ENCODE measurements at regions not wholly inside any gene's neighbourhood (a gene's known extent, or its start where the extent isn't known, plus 50 kb on each side); places are given as distances from the start of the nearest gene placed in this dataset.

GRCh38 chr11:127448101-127448500 lies 447.5 kb upstream of the KIRREL3 start:
- TF ChIP-seq CTCF (IDR thresholded peaks at IDR 0.05), result no peak
- no peak for DNase-seq (ENCODE audit: low spot score)
- no peak for ATAC-seq (ENCODE audit: low FRiP score)

- ATAC-seq (ENCODE audit: low FRiP score), result no peak
- TF ChIP-seq CTCF (IDR thresholded peaks at IDR 0.05), result no peak
These were observed 444.9 kb upstream of the KIRREL3 start for GRCh38 chr11:127445476-127445875.

GRCh38 chr11:127443297-127443696 lies 442.7 kb upstream of the KIRREL3 start:
- no peak for DNase-seq (ENCODE audit: low spot score)
- no peak for ATAC-seq (ENCODE audit: low FRiP score)
- TF ChIP-seq CTCF (IDR thresholded peaks at IDR 0.05), result no peak

More at GRCh38 chr11:127445476-127445875, 444.9 kb upstream of the KIRREL3 start:
- DNase-seq (ENCODE audit: low spot score), result no peak

GRCh38 chr11:127440616-127441015 lies 440.0 kb upstream of the KIRREL3 start:
- ATAC-seq (ENCODE audit: low FRiP score) (no peak), DNase-seq (ENCODE audit: low spot score) (no peak)
- no peak for TF ChIP-seq CTCF (IDR thresholded peaks at IDR 0.05)

- no peak for TF ChIP-seq CTCF (IDR thresholded peaks at IDR 0.05)
- DNase-seq (ENCODE audit: low spot score), result no peak
- ATAC-seq (ENCODE audit: low FRiP score), result no peak
These were observed 424.7 kb upstream of the KIRREL3 start for GRCh38 chr11:127425281-127425680.

- no peak for TF ChIP-seq CTCF (IDR thresholded peaks at IDR 0.05)
- DNase-seq (ENCODE audit: low spot score) (no peak), ATAC-seq (ENCODE audit: low FRiP score) (no peak)
These were observed 424.1 kb upstream of the KIRREL3 start for GRCh38 chr11:127424661-127425060.

GRCh38 chr11:127420139-127420538 lies 419.6 kb upstream of the KIRREL3 start:
- ATAC-seq (ENCODE audit: low FRiP score) (no peak), DNase-seq (ENCODE audit: low spot score) (no peak)
- no peak for TF ChIP-seq CTCF (IDR thresholded peaks at IDR 0.05)

All from omental fat pad (tissue), 3 donors.